Posterior cingulate gyrus (tissue), 11 donors: ENCODE measurements at regions not wholly inside any gene's neighbourhood (a gene's known extent, or its start where the extent isn't known, plus 50 kb on each side); places are given as distances from the start of the nearest gene placed in this dataset.

ENCODE experiments used
- DNase-seq, 10 donors: peaks; one replicate each; pipeline versions ENCODE4 v3.0.0 to v3.0.0-alpha.2; 2020 to 2021; ENCODE audit warnings: mixed read lengths in 3 of 10
- intact Hi-C: fragments of 100-400 bp; cut with DNase I; formaldehyde crosslinking; loops from one replicate; pipeline ENCODE4 v1.15.1; 2023

- intact Hi-C loops, result no loop called here
- no peak for DNase-seq
Observed at GRCh38 chr3:59121346-59122144, 71.7 kb upstream of the CFAP20DC start.

- intact Hi-C loops, result no loop called here
- DNase-seq, result no peak
Observed at GRCh38 chr3:59118928-59119327, 69.1 kb upstream of the CFAP20DC start.

DNA sequence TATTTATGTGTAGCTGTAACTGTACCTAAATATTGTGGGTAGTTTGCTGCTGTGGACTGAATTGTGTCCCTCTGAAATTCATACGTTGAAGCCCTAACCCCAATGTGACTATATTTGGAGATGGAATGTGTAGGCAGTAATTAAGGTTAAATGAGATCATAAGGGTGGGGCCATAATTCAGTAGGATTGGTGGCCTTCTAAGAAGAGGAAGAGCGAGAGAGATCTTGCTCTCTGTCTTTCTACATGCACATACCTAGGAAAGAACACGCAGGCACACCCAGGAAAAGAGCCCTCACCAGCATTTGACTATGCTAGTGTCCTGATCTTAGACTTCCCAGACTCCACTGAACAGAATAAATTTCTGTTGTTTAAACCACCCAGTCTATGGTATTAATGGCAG, 67.6 kb upstream of the CFAP20DC start:
- intact Hi-C loops, result no loop called here

GRCh38 chr3:59116233-59116537, 66.4 kb upstream of the CFAP20DC start:
- intact Hi-C loops, result no loop called here
- DNase-seq, result no peak

More for the DNA sequence above, 67.6 kb upstream of the CFAP20DC start:
- DNase-seq, result no peak

GRCh38 chr3:59115364-59116232, 65.8 kb upstream of the CFAP20DC start:
- no peak for DNase-seq
- intact Hi-C loops, result no loop called here

- intact Hi-C loops, result no loop called here
- DNase-seq, result no peak
Observed at GRCh38 chr3:59107856-59108815, 58.3 kb upstream of the CFAP20DC start.

DNA sequence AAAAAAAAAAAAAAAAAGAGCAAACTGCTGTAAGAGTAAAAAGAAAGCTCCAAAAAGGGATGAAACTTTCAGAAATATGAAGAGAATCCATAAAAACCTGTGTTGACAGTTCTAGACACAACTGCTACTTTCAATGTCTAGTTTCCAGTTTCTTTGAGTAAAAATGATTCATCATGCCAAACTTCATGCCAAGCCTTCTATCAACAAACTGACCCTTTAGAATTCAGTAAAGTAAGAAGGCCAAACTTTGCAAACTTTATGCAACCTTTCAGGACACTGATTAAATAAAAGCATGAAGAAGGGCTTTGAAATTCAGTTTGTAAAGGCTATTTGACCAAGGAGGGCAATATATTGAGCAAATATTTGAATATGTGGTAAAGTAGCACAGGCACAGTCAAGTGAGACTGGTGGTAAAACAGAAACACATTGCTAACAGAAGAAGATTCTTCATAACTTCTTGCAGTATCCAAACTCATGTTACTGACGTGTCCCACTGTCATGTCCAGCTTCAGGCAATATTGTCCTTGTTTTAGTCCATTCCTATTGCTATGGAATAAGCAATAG, 56.3 kb upstream of the CFAP20DC start:
- DNase-seq, result no peak
- intact Hi-C loops, result no loop called here

- intact Hi-C loops, result no loop called here
- DNase-seq, result no peak
Observed at GRCh38 chr3:59103552-59103951, 53.7 kb upstream of the CFAP20DC start.

GRCh38 chr3:59101231-59101736, 51.5 kb upstream of the CFAP20DC start:
- intact Hi-C loops, result no loop called here
- no peak for DNase-seq
